Lower leg skin (tissue), 3 donors: ENCODE measurements at regions not wholly inside any gene's neighbourhood (a gene's known extent, or its start where the extent isn't known, plus 50 kb on each side); places are given as distances from the start of the nearest gene placed in this dataset.

Experiments
- POLR2A ChIP-seq, 2 donors: fragments of 450-650 bp; IDR thresholded peaks; one replicate each; pipeline ENCODE4 v1.6.1; 2016 to 2017; ENCODE audit warnings: antibody characterized with exemption in 2 of 2, mild to moderate bottlenecking in 1 of 2, moderate library complexity in 1 of 2
- TF ChIP-seq, protein P1 (sequence below), 3 donors: fragments of 450-650 bp; IDR thresholded peaks; one replicate each; pipeline ENCODE4 v1.5.1; 2016; ENCODE audit warnings: antibody characterized with exemption in 3 of 3, mild to moderate bottlenecking in 3 of 3, moderate library complexity in 2 of 3

DNA sequence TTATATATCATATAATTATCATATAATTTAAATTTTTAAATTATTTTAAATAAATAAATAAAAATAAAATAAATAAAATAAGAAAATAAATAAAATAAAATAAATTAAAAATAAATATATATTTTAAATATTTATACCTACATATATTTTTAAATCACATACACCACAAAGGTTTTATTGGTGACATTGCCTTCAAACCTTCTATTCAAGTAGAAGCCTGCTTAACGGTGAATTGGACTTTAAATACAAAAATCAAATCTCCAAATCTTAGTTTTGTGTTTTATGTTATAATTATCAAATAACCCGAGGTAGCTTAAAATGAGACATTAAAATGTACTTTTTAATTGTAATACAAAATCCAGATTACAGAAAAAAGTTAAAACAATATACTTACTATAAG is 1137.8 kb downstream of the HACE1 start:
- TF ChIP-seq, protein P1, sequence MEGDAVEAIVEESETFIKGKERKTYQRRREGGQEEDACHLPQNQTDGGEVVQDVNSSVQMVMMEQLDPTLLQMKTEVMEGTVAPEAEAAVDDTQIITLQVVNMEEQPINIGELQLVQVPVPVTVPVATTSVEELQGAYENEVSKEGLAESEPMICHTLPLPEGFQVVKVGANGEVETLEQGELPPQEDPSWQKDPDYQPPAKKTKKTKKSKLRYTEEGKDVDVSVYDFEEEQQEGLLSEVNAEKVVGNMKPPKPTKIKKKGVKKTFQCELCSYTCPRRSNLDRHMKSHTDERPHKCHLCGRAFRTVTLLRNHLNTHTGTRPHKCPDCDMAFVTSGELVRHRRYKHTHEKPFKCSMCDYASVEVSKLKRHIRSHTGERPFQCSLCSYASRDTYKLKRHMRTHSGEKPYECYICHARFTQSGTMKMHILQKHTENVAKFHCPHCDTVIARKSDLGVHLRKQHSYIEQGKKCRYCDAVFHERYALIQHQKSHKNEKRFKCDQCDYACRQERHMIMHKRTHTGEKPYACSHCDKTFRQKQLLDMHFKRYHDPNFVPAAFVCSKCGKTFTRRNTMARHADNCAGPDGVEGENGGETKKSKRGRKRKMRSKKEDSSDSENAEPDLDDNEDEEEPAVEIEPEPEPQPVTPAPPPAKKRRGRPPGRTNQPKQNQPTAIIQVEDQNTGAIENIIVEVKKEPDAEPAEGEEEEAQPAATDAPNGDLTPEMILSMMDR (IDR thresholded peaks at IDR 0.05): no peak
- TF ChIP-seq POLR2A (IDR thresholded peaks at IDR 0.05): no peak
